ENCODE measurements at regions not wholly inside any gene's neighbourhood (a gene's known extent, or its start where the extent isn't known, plus 50 kb on each side); places are given as distances from the start of the nearest gene placed in this dataset.

GRCh38 chr2:67599561-67599960 is 202.4 kb downstream of the ETAA1 start:
- Histone ChIP-seq H4K20me1 (ENCODE audit: insufficient read depth) (no peaks in the 10 kb centered on the region), H3K9me3 (ENCODE audit: control insufficient read depth in 1 of 2, insufficient read depth in 1 of 2, low read depth in 1 of 2, low read length in 2 of 2) (no peaks in the 10 kb centered on the region), H3K36me3 (ENCODE audit: control insufficient read depth in 1 of 2, insufficient read depth in 2 of 2, low read length in 2 of 2) (no peaks in the 10 kb centered on the region), H3K9me2 (ENCODE audit: insufficient read depth) (no peaks in the 10 kb centered on the region), H3K27ac (ENCODE audit: low read depth, low read length) (no peak overlapping the region), H3K9ac (ENCODE audit: low read length) (no peak overlapping the region), H3K79me2 (ENCODE audit: insufficient read depth, low read length) (no peaks in the 10 kb centered on the region), H3K27me3 (ENCODE audit: insufficient read depth, low read length) (no peaks in the 10 kb centered on the region; the same call in 1 of the 2 replicates), H3K4me3 (replicated peaks in 1 of 2; ENCODE audit: low read depth in 1 of 2, low read length in 2 of 2) (no peak overlapping the region), H3K4me1 (ENCODE audit: control insufficient read depth in 1 of 2, insufficient read depth in 2 of 2, low read length in 2 of 2) (no peaks in the 10 kb centered on the region), H2AFZ (ENCODE audit: low read depth, low read length, poor library complexity, severe bottlenecking) (no peak overlapping the region), H3K4me2 (ENCODE audit: low read length) (no peak overlapping the region)
- CTCF ChIA-PET = no interaction called here
- TF ChIP-seq JUND (IDR thresholded peaks at IDR 0.05) (no peak), SP1 (IDR thresholded peaks at IDR 0.05; ENCODE audit: low read depth) (no peak), FOSL1 (IDR thresholded peaks at IDR 0.05; ENCODE audit: low read depth) (no peak), MAX (IDR thresholded peaks at IDR 0.05) (no peak), ATF3 (IDR thresholded peaks at IDR 0.05) (no peak), ELF1 (IDR thresholded peaks at IDR 0.05; ENCODE audit: borderline replicate concordance, low read depth) (no peak), TCF7L2 (IDR thresholded peaks at IDR 0.05; ENCODE audit: borderline replicate concordance, extremely low read depth, insufficient read depth, insufficient read length) (no peak), YY1 (IDR thresholded peaks at IDR 0.05; ENCODE audit: extremely low read depth, insufficient replicate concordance, low read depth, low read length) (no peak), ZBTB33 (IDR thresholded peaks at IDR 0.05; ENCODE audit: extremely low read depth, insufficient replicate concordance, low read length) (no peak), SRF (IDR thresholded peaks at IDR 0.05; ENCODE audit: low read depth) (no peak), ZFX (IDR thresholded peaks at IDR 0.05) (no peak), CBX3 (IDR thresholded peaks at IDR 0.05; ENCODE audit: low read depth) (no peak), CEBPB (IDR thresholded peaks at IDR 0.05; ENCODE audit: low read depth) (no peak), EZH2phosphoT487 (IDR thresholded peaks at IDR 0.05; ENCODE audit: borderline replicate concordance) (no peak), REST (IDR thresholded peaks at IDR 0.05; ENCODE audit: low read depth) (no peak), RAD21 (IDR thresholded peaks at IDR 0.05; ENCODE audit: low read depth) (no peak), POLR2A (IDR thresholded peaks at IDR 0.05; ENCODE audit: borderline replicate concordance, extremely low read depth, insufficient read depth, insufficient read length) (no peak), ZNF274 (IDR thresholded peaks at IDR 0.05; ENCODE audit: low read depth, low read length) (no peak)
- intact Hi-C loops (cut with micrococcal nuclease) = no loop called here
- BruUV-seq (replicated peaks) = no TSS peak
- DNase-seq (ENCODE audit: low read depth, low spot score) = no peak
- no peak for ATAC-seq
- POLR2A ChIA-PET = no interaction called here
- RAD21 ChIA-PET (ENCODE audit: low non-redundant PET in 1 of 2, low total read pairs in 2 of 2, uncharacterized antibody in 2 of 2, unreplicated experiment in 2 of 2) = no interaction called here

Data from HCT116 (cell line).